Smooth muscle cell (in vitro differentiated cells): ENCODE measurements at regions not wholly inside any gene's neighbourhood (a gene's known extent, or its start where the extent isn't known, plus 50 kb on each side); places are given as distances from the start of the nearest gene placed in this dataset.

Source experiments
- DNase-seq: peaks from one replicate; lab custom pipeline; 2025; ENCODE audit not compliant: unreplicated experiment; lab: John Stamatoyannopoulos, UW
- H2AFZ ChIP-seq: fragments of 200-600 bp; sonication (generic); 2 replicates; pipeline ENCODE4 v1.6.0; 2016; ENCODE audit warnings: antibody characterized with exemption, low read depth, mild to moderate bottlenecking
- H3F3A ChIP-seq: fragments of 200-600 bp; sonication (generic); 2 replicates; pipeline ENCODE4 v1.6.0; 2017; ENCODE audit warnings: antibody characterized with exemption, low read depth
- H3K27ac ChIP-seq: fragments of 200-600 bp; sonication (generic); 2 replicates; pipeline ENCODE4 v1.5.1; 2016; ENCODE audit warnings: low read depth, mild to moderate bottlenecking
- H3K27me3 ChIP-seq: fragments of 200-600 bp; sonication (generic); 2 replicates; pipeline ENCODE4 v1.6.1; 2016; ENCODE audit warnings: low read depth, mild to moderate bottlenecking
- H3K36me3 ChIP-seq: fragments of 200-600 bp; sonication (generic); 2 replicates; pipeline ENCODE4 v1.5.1; 2016; ENCODE audit warnings: low read depth
- H3K4me1 ChIP-seq: fragments of 200-600 bp; sonication (generic); 2 replicates; pipeline ENCODE4 v1.5.1; 2016; ENCODE audit warnings: low read depth
- H3K4me2 ChIP-seq: fragments of 200-600 bp; sonication (generic); 2 replicates; pipeline ENCODE4 v1.6.0; 2016; ENCODE audit warnings: mild to moderate bottlenecking
- H3K4me3 ChIP-seq: fragments of 200-600 bp; sonication (generic); 2 replicates; pipeline ENCODE4 v1.5.1; 2016; ENCODE audit warnings: mild to moderate bottlenecking
- H3K79me2 ChIP-seq: fragments of 200-600 bp; sonication (generic); 2 replicates; pipeline ENCODE4 v1.6.0; 2016; ENCODE audit warnings: low read depth, mild to moderate bottlenecking
- H3K9ac ChIP-seq: fragments of 200-600 bp; sonication (generic); 2 replicates; pipeline ENCODE4 v1.6.0; 2016; ENCODE audit warnings: low read depth
- H3K9me3 ChIP-seq: fragments of 200-600 bp; sonication (generic); replicated peaks from 2 replicates; pipeline ENCODE4 v1.5.1; 2016; ENCODE audit warnings: low read depth
- H4K20me1 ChIP-seq: fragments of 200-600 bp; sonication (generic); 2 replicates; pipeline ENCODE4 v1.6.0; 2016; ENCODE audit warnings: low read depth
- WGBS: methylation state at CpG from one replicate; pipeline ENCODE4 v1.1.7; 2016; ENCODE audit warnings: low lambda C conversion rate; 5-methylcytosine and 5-hydroxymethylcytosine counted together
- TF ChIP-seq, protein P1 (sequence below): fragments of 200-600 bp; sonication (generic); IDR thresholded peaks from 2 replicates; pipeline ENCODE4 v1.5.1; 2017; ENCODE audit warnings: borderline replicate concordance, mild to moderate bottlenecking, antibody characterized with exemption; ENCODE audit not compliant: insufficient read depth, poor library complexity, severe bottlenecking

DNA sequence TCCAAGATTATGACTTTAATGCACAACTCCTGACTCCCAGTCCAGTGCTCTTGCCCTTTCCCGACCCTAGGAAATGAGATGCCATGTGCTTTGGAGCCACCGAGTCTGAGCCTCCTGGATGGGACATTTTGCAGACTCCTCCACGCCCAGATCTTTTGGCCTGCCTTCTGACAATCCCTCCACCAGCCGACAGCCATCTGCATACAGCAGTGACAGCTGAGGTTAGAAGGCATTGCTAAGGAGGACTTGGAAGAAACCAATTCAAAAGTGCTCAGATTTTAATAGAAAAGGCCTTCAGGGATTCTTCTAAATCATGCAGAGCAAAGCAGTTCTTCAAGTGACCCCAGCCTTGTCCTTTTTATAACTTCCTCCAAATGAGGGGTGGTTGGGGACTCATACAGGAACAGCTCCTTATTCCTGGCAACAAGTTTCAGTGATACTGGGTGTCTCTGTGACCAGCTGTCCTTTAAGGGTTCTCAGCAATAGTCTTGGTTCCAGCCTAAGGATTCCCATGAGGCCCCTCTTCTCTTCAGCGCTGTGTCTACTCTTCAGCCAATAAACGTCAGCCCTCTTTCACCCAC lies 369.3 kb downstream of the PBX1 start:
- TF ChIP-seq, protein P1, sequence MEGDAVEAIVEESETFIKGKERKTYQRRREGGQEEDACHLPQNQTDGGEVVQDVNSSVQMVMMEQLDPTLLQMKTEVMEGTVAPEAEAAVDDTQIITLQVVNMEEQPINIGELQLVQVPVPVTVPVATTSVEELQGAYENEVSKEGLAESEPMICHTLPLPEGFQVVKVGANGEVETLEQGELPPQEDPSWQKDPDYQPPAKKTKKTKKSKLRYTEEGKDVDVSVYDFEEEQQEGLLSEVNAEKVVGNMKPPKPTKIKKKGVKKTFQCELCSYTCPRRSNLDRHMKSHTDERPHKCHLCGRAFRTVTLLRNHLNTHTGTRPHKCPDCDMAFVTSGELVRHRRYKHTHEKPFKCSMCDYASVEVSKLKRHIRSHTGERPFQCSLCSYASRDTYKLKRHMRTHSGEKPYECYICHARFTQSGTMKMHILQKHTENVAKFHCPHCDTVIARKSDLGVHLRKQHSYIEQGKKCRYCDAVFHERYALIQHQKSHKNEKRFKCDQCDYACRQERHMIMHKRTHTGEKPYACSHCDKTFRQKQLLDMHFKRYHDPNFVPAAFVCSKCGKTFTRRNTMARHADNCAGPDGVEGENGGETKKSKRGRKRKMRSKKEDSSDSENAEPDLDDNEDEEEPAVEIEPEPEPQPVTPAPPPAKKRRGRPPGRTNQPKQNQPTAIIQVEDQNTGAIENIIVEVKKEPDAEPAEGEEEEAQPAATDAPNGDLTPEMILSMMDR, result no peak

GRCh38 chr1:164926107-164926506 lies 367.1 kb downstream of the PBX1 start:
- no peaks in the 10 kb centered on the region for H3K9me3 ChIP-seq
- H3K4me1 ChIP-seq, result no peaks in the 10 kb centered on the region
- H3K4me3 ChIP-seq, result no peak overlapping the region
- H3K27ac ChIP-seq, result no peak overlapping the region
- WGBS, result 73% methylated on average over 2 of the region's 2 CpGs
- H3K9ac ChIP-seq, result no peak overlapping the region
- no peaks in the 10 kb centered on the region for H3K79me2 ChIP-seq
- TF ChIP-seq, protein P1, result no peak
- no peak overlapping the region for H2AFZ ChIP-seq
- DNase-seq, result no peak
- H3K27me3 ChIP-seq, result no peaks in the 10 kb centered on the region
- H3K4me2 ChIP-seq, result no peak overlapping the region
- no peaks in the 10 kb centered on the region for H3K36me3 ChIP-seq
- no peaks in the 10 kb centered on the region for H3F3A ChIP-seq
- no peaks in the 10 kb centered on the region for H4K20me1 ChIP-seq

More for the DNA sequence above, 369.3 kb downstream of the PBX1 start:
- Histone ChIP-seq H4K20me1 (no peaks in the 10 kb centered on the region), H3F3A (no peaks in the 10 kb centered on the region), H3K9me3 (no peaks in the 10 kb centered on the region), H3K27ac (no peak overlapping the region), H3K4me2 (no peak overlapping the region), H3K27me3 (no peaks in the 10 kb centered on the region), H3K79me2 (no peaks in the 10 kb centered on the region), H3K36me3 (no peaks in the 10 kb centered on the region), H2AFZ (no peak overlapping the region), H3K4me1 (no peaks in the 10 kb centered on the region), H3K9ac (no peak overlapping the region), H3K4me3 (no peak overlapping the region)
- DNase-seq, result no peak
- WGBS, result 73% methylated on average over 6 of the region's 6 CpGs

GRCh38 chr1:164922585-164922984 lies 363.6 kb downstream of the PBX1 start:
- no peaks in the 10 kb centered on the region for H3K27me3 ChIP-seq
- H3K9ac ChIP-seq, result no peak overlapping the region
- H3K4me2 ChIP-seq, result no peak overlapping the region
- peaks cover 5% of the 10 kb centered on the region for H3F3A ChIP-seq
- H3K4me1 ChIP-seq, result no peaks in the 10 kb centered on the region
- H3K9me3 ChIP-seq, result no peaks in the 10 kb centered on the region
- no peak overlapping the region for H3K4me3 ChIP-seq
- no peak for DNase-seq
- no peaks in the 10 kb centered on the region for H3K79me2 ChIP-seq
- no peak overlapping the region for H2AFZ ChIP-seq
- H4K20me1 ChIP-seq, result no peaks in the 10 kb centered on the region
- H3K36me3 ChIP-seq, result no peaks in the 10 kb centered on the region
- TF ChIP-seq, protein P1, result no peak
- no peak overlapping the region for H3K27ac ChIP-seq

DNA sequence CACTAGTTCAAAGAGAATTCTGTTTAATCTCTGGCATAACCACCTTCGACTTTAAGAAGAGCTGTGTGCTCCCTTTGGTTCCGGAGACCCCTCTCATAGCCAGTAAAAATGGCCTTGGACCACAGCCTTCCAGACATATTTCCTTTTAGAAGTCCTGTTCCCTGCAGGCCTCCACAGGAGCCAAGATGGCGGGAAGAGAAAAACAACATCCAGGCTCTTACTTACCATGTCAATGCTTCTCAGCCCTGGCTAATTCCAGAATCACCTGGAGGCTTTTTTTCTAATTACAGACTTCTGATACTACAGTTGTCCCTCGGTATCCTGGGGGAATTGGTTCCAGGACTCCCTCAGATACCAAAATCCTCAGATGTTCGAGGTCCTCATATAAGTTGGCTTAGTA lies 362.5 kb downstream of the PBX1 start:
- no peak overlapping the region for H3K4me3 ChIP-seq
- peaks cover 5% of the 10 kb centered on the region for H3F3A ChIP-seq
- no peaks in the 10 kb centered on the region for H3K9me3 ChIP-seq
- H3K9ac ChIP-seq, result no peak overlapping the region
- TF ChIP-seq, protein P1, result no peak
- no peak for DNase-seq
- no peak overlapping the region for H3K27ac ChIP-seq
- H2AFZ ChIP-seq, result no peak overlapping the region
- no peak overlapping the region for H3K4me2 ChIP-seq
- H3K27me3 ChIP-seq, result no peaks in the 10 kb centered on the region
- no peaks in the 10 kb centered on the region for H3K36me3 ChIP-seq
- no peaks in the 10 kb centered on the region for H4K20me1 ChIP-seq
- no peaks in the 10 kb centered on the region for H3K4me1 ChIP-seq
- 83% methylated on average over 5 of the region's 5 CpGs for WGBS
- H3K79me2 ChIP-seq, result no peaks in the 10 kb centered on the region
